IMR-90 (cell line): ENCODE measurements at regions not wholly inside any gene's neighbourhood (a gene's known extent, or its start where the extent isn't known, plus 50 kb on each side); places are given as distances from the start of the nearest gene placed in this dataset.

Experiments
- ATAC-seq: fragments of 200-7000 bp; cut with Tn5 transposase; 2 replicates; pipeline ENCODE4 v1.9.1; 2020; ENCODE audit warnings: low read depth, mild to moderate bottlenecking, moderate library complexity
- BruUV-seq: library from RNA; stranded (reverse); fragments of 400-500 nt; replicated peaks from 2 replicates; lab custom pipeline; 2021; lab: Mats Ljungman, UMichigan
- CTCF ChIA-PET: fragments of 300-600 bp; formaldehyde crosslinking; extraction: SDS; loops from one replicate; lab custom pipeline; 2021; ENCODE audit warnings: antibody characterized with exemption; lab: Yijun Ruan, JAX
- POLR2A ChIA-PET: fragments of 300-600 bp; sonication (Branson Sonifier 250); formaldehyde crosslinking; loops from one replicate; lab custom pipeline; 2022; ENCODE audit warnings: antibody characterized with exemption; ENCODE audit not compliant: unreplicated experiment; lab: Charles Lee
- DNase-seq: peaks from one replicate; pipeline ENCODE4 v3.0.0; 2013
- H2AFZ ChIP-seq: replicated peaks from 2 replicates; pipeline ENCODE3; 2013; ENCODE audit warnings: low read length, mild to moderate bottlenecking; ENCODE audit not compliant: poor library complexity
- H2AK5ac ChIP-seq: 2 replicates; pipeline ENCODE4 v1.6.1; 2013; ENCODE audit warnings: low read depth, low read length, inconsistent platforms
- H2AK9ac ChIP-seq: replicated peaks from 2 replicates; pipeline ENCODE3; 2013; ENCODE audit warnings: mild to moderate bottlenecking, low read depth, low read length, moderate library complexity; ENCODE audit not compliant: poor library complexity
- H2BK120ac ChIP-seq: 2 replicates; pipeline ENCODE4 v1.6.1; 2013; ENCODE audit warnings: low read depth, low read length, inconsistent platforms
- H2BK15ac ChIP-seq: 3 replicates; pipeline ENCODE4 v1.6.1; 2013; ENCODE audit warnings: low read depth, low read length, inconsistent platforms
- H2BK20ac ChIP-seq: 2 replicates; pipeline ENCODE4 v1.6.1; 2013; ENCODE audit warnings: low read depth, mild to moderate bottlenecking, inconsistent platforms, low read length, moderate library complexity
- H2BK5ac ChIP-seq: 2 replicates; pipeline ENCODE4 v1.6.1; 2013; ENCODE audit warnings: mild to moderate bottlenecking, low read depth, low read length, inconsistent platforms; ENCODE audit not compliant: poor library complexity, severe bottlenecking
- H3K14ac ChIP-seq: replicated peaks from 2 replicates; pipeline ENCODE4 v1.6.1; 2013; ENCODE audit warnings: low read depth, low read length, inconsistent platforms
- H3K18ac ChIP-seq: 2 replicates; pipeline ENCODE4 v1.6.1; 2013; ENCODE audit warnings: low read depth, low read length, control low read depth
- H3K23ac ChIP-seq: 2 replicates; pipeline ENCODE4 v1.6.1; 2013; ENCODE audit warnings: low read depth, low read length, inconsistent platforms
- H3K27ac ChIP-seq: 2 replicates; pipeline ENCODE4 v1.5.1; 2013; ENCODE audit warnings: mild to moderate bottlenecking, control low read depth, low read length; ENCODE audit not compliant: insufficient read depth
- H3K27me3 ChIP-seq: 2 replicates; pipeline ENCODE4 v1.6.1; 2013; ENCODE audit warnings: low read length; ENCODE audit not compliant: control insufficient read depth, insufficient read depth
- H3K36me3 ChIP-seq: 2 replicates; pipeline ENCODE4 v1.6.1; 2013; ENCODE audit warnings: low read length, mixed read lengths; ENCODE audit not compliant: control insufficient read depth, insufficient read depth
- H3K4ac ChIP-seq: 2 replicates; pipeline ENCODE4 v1.6.1; 2013; ENCODE audit warnings: low read depth, low read length, inconsistent platforms
- H3K4me1 ChIP-seq: 2 replicates; pipeline ENCODE4 v1.6.1; 2013; ENCODE audit warnings: low read length, mixed read lengths; ENCODE audit not compliant: control insufficient read depth, insufficient read depth
- H3K4me2 ChIP-seq: 2 replicates; pipeline ENCODE4 v1.6.1; 2013; ENCODE audit warnings: low read depth, mild to moderate bottlenecking, control low read depth, low read length, moderate library complexity
- H3K4me3 ChIP-seq: 2 replicates; pipeline ENCODE4 v1.5.1; 2013; ENCODE audit warnings: low read depth, mild to moderate bottlenecking, control low read depth, low read length, moderate library complexity; ENCODE audit not compliant: insufficient read depth
- H3K56ac ChIP-seq: 2 replicates; pipeline ENCODE4 v1.6.1; 2013; ENCODE audit warnings: low read length, inconsistent platforms; ENCODE audit not compliant: insufficient read depth; ENCODE audit errors: extremely low read depth
- H3K79me1 ChIP-seq, 2 experiments: 2 replicates each; pipeline ENCODE4 v1.6.1; 2013; ENCODE audit warnings: low read length in 2 of 2, inconsistent platforms in 1 of 2, low read depth in 1 of 2
- H3K9ac ChIP-seq: 2 replicates; pipeline ENCODE4 v1.6.1; 2013; ENCODE audit warnings: low read depth, low read length, control low read depth
- H3K9me1 ChIP-seq: 2 replicates; pipeline ENCODE4 v1.6.1; 2013; ENCODE audit warnings: low read length, inconsistent platforms; ENCODE audit not compliant: insufficient read depth
- H3K9me3 ChIP-seq: 2 replicates; pipeline ENCODE4 v1.6.1; 2013; ENCODE audit warnings: low read length; ENCODE audit not compliant: control insufficient read depth, insufficient read depth
- H4K20me1 ChIP-seq: 2 replicates; pipeline ENCODE4 v1.6.1; 2013; ENCODE audit warnings: low read length, inconsistent platforms; ENCODE audit not compliant: insufficient read depth
- H4K5ac ChIP-seq: 2 replicates; pipeline ENCODE4 v1.6.1; 2013; ENCODE audit warnings: mild to moderate bottlenecking, low read depth, low read length, control low read depth
- H4K8ac ChIP-seq, 2 experiments: 2 replicates each; pipeline ENCODE4 v1.6.1; 2013; ENCODE audit warnings: low read depth in 2 of 2, low read length in 2 of 2, control low read depth in 1 of 2, inconsistent platforms in 1 of 2
- H4K91ac ChIP-seq: 2 replicates; pipeline ENCODE4 v1.6.1; 2013; ENCODE audit warnings: low read depth, low read length, inconsistent platforms; ENCODE audit not compliant: insufficient read depth
- CEBPB ChIP-seq: IDR thresholded peaks from 2 replicates; pipeline ENCODE4 v1.6.1; 2012; ENCODE audit warnings: low read depth, low read length, improper control_type of control experiment
- CHD1 ChIP-seq: IDR thresholded peaks from 2 replicates; pipeline ENCODE4 v1.6.1; 2012; ENCODE audit warnings: low read depth, low read length, improper control_type of control experiment
- MAFK ChIP-seq: IDR thresholded peaks from 2 replicates; pipeline ENCODE4 v1.6.1; 2012; ENCODE audit warnings: low read depth, low read length, improper control_type of control experiment
- RCOR1 ChIP-seq: IDR thresholded peaks from 2 replicates; pipeline ENCODE4 v1.6.1; 2012; ENCODE audit warnings: mild to moderate bottlenecking, low read length, improper control_type of control experiment; ENCODE audit not compliant: insufficient replicate concordance
- RFX5 ChIP-seq: IDR thresholded peaks from 2 replicates; pipeline ENCODE4 v1.8.0; 2012; ENCODE audit warnings: low read depth, mild to moderate bottlenecking, low read length, moderate library complexity
- WGBS, 2 experiments: methylation state at CpG; one replicate each; pipeline versions ENCODE4 v1.1.5 to v1.1.7; 2013; ENCODE audit warnings: missing lambda C conversion rate in 2 of 2; ENCODE audit not compliant: insufficient read length in 1 of 2; ENCODE audit errors: extremely low coverage in 2 of 2; 5-methylcytosine and 5-hydroxymethylcytosine counted together
- dilution Hi-C: fragments of 300-500 bp; cut with HindIII; formaldehyde crosslinking; loops from one replicate; pipeline ENCODE4 v1.14.3; 2018; ENCODE audit warnings: low sequenced_read_pairs; ENCODE audit not compliant: unreplicated experiment
- in situ Hi-C: fragments of 300-500 bp; cut with MboI; formaldehyde crosslinking; loops from 3 replicates; pipeline ENCODE4 v1.14.3; 2019; ENCODE audit warnings: low sequenced_read_pairs, inconsistent platforms, mixed read lengths
- intact Hi-C: fragments of 100-400 bp; cut with micrococcal nuclease; formaldehyde crosslinking; loops from 2 replicates; pipeline ENCODE4 v1.10.0; 2022
- TF ChIP-seq, protein P1 (sequence below): fragments of 150-350 bp; IDR thresholded peaks from 2 replicates; pipeline ENCODE4 v1.6.1; 2016; ENCODE audit warnings: low read depth, mild to moderate bottlenecking, low read length, moderate library complexity, borderline replicate concordance

DNA sequence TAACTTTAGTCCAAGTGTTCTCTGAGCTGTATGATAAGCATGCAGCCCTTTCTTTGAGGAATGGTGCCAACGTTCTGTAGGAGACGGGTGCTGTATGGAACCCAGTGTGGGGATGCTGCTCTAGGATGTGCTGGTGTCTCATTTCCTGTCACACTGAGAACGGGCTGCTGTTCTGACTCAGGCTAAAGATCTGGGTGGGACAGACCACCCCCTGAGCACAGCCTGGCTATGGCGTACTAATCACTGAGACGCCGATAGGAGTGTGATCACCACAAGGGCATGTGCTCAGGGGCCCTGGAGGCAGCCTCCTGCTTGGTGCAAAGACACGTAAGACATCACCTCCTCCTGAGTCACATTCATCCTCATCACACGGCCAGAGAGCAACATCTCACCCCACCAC, 240.4 kb downstream of the IRX2 start:
- H3K4me2 ChIP-seq = no peak overlapping the region
- H3K4ac ChIP-seq = no peak overlapping the region
- no peak overlapping the region for H4K91ac ChIP-seq
- no peak overlapping the region for H4K8ac ChIP-seq
- H2BK120ac ChIP-seq = no peak overlapping the region
- H3K4me3 ChIP-seq = no peak overlapping the region
- H3K18ac ChIP-seq = no peak overlapping the region
- dilution Hi-C loops = no loop called here
- no peaks in the 10 kb centered on the region for H3K27me3 ChIP-seq
- TF ChIP-seq CHD1 = no peak
- TF ChIP-seq, protein P1, sequence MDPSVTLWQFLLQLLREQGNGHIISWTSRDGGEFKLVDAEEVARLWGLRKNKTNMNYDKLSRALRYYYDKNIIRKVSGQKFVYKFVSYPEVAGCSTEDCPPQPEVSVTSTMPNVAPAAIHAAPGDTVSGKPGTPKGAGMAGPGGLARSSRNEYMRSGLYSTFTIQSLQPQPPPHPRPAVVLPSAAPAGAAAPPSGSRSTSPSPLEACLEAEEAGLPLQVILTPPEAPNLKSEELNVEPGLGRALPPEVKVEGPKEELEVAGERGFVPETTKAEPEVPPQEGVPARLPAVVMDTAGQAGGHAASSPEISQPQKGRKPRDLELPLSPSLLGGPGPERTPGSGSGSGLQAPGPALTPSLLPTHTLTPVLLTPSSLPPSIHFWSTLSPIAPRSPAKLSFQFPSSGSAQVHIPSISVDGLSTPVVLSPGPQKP = no peak
- TF ChIP-seq RFX5 = no peak
- TF ChIP-seq CEBPB = no peak
- TF ChIP-seq RCOR1 = no peak
- TF ChIP-seq MAFK = no peak
- no peak overlapping the region for H2BK20ac ChIP-seq
- H2AK5ac ChIP-seq = no peak overlapping the region
- WGBS, 2 experiments = 79% methylated on average over 2 of the region's 8 CpGs; no CpG with 5 or more reads in 1 of the 2 experiments
- no peak overlapping the region for H4K5ac ChIP-seq
- no peaks in the 10 kb centered on the region for H3K79me1 ChIP-seq
- no peak overlapping the region for H2BK5ac ChIP-seq
- no peak for ATAC-seq
- no peak overlapping the region for H2AFZ ChIP-seq
- in situ Hi-C loops = no loop called here
- no peak overlapping the region for H3K56ac ChIP-seq
- CTCF ChIA-PET = no interaction called here
- H3K9me3 ChIP-seq = peaks cover 42% of the 10 kb centered on the region
- no peak overlapping the region for H2BK15ac ChIP-seq
- BruUV-seq = no TSS peak
- H3K4me1 ChIP-seq = no peaks in the 10 kb centered on the region
- H3K27ac ChIP-seq = no peak overlapping the region
- no peaks in the 10 kb centered on the region for H3K9me1 ChIP-seq
- POLR2A ChIA-PET = no interaction called here
- H2AK9ac ChIP-seq = no peak overlapping the region
- H3K14ac ChIP-seq = no peak overlapping the region
- H3K36me3 ChIP-seq = no peaks in the 10 kb centered on the region
- DNase-seq = no peak
- H3K9ac ChIP-seq = no peak overlapping the region
- no peaks in the 10 kb centered on the region for H4K20me1 ChIP-seq
- H3K23ac ChIP-seq = no peak overlapping the region
- intact Hi-C loops = no loop called here
